K562 (cell line): ENCODE measurements at regions not wholly inside any gene's neighbourhood (a gene's known extent, or its start where the extent isn't known, plus 50 kb on each side); places are given as distances from the start of the nearest gene placed in this dataset.
A peak's percentile ranks its signal among the peaks of the same experiment; 100 is the strongest.

Experiments
- ATAC-seq: fragments of 200-7000 bp; cut with Tn5 transposase; 3 replicates; pipeline ENCODE4 v1.9.1; 2020; ENCODE audit warnings: moderate library complexity
- BruUV-seq: library from RNA; stranded (reverse); fragments of 400-500 nt; replicated peaks from 2 replicates; lab custom pipeline; 2021; lab: Mats Ljungman, UMichigan
- CTCF ChIA-PET: fragments of 300-600 bp; formaldehyde crosslinking; extraction: SDS; loops from one replicate; lab custom pipeline; 2021; ENCODE audit warnings: low intra/inter-chr PET ratio; lab: Yijun Ruan, JAX
- POLR2A ChIA-PET: fragments of 300-600, 350-650 bp; sonication (Branson Sonifier 250); formaldehyde crosslinking; extraction: SDS; loops from one replicate; lab custom pipeline; 2021; ENCODE audit warnings: antibody characterized with exemption, inconsistent platforms; lab: Yijun Ruan, JAX
- DNase-seq, 4 experiments: peaks; one replicate each; pipeline versions ENCODE4 v3.0.0 to v3.0.0-alpha.2; 2011 to 2018; ENCODE audit warnings: low spot score in 3 of 4, mixed read lengths in 3 of 4; ENCODE audit errors: extremely low read depth in 1 of 4
- FAIRE-seq: peaks from 2 replicates; lab custom pipeline; 2011; peaks lifted over from hg19 to GRCh38; lab: Jason Lieb, UNC
- H2AFZ ChIP-seq: 2 replicates; pipeline ENCODE4 v1.6.0; 2011; ENCODE audit warnings: low read depth, low read length, control low read depth, inconsistent platforms
- H3K27ac ChIP-seq: fragments of 200-600 bp; 3 replicates; pipeline ENCODE4 v1.8.0; 2011; ENCODE audit warnings: low read depth, mild to moderate bottlenecking, control low read depth, inconsistent platforms, low read length, moderate library complexity, mixed read lengths; ENCODE audit errors: extremely low read depth
- H3K27me3 ChIP-seq, 2 experiments: fragments of 300-600 bp in 1 of 2; 2 replicates in 1 of 2; 3 replicates in 1 of 2; pipeline versions ENCODE4 v1.6.0 to v1.8.0; 2011; ENCODE audit warnings: inconsistent platforms in 2 of 2, low read length in 2 of 2, mild to moderate bottlenecking in 1 of 2, mixed read lengths in 1 of 2, moderate library complexity in 1 of 2; ENCODE audit not compliant: control insufficient read depth in 2 of 2, insufficient read depth in 2 of 2
- H3K36me3 ChIP-seq: fragments of 300-600 bp; 3 replicates; pipeline ENCODE4 v1.8.0; 2011; ENCODE audit warnings: mild to moderate bottlenecking, low read length, inconsistent platforms; ENCODE audit not compliant: control insufficient read depth, insufficient read depth
- H3K4me1 ChIP-seq, 2 experiments: fragments of 200-600 bp in 1 of 2; replicated peaks in 1 of 2; 2 replicates in 1 of 2; 3 replicates in 1 of 2; pipeline versions ENCODE4 v1.5.1 to v1.8.0; 2011; ENCODE audit warnings: inconsistent platforms in 2 of 2, low read length in 2 of 2, mild to moderate bottlenecking in 1 of 2, mixed read lengths in 1 of 2, moderate library complexity in 1 of 2; ENCODE audit not compliant: control insufficient read depth in 2 of 2, insufficient read depth in 2 of 2
- H3K4me2 ChIP-seq: 2 replicates; pipeline ENCODE4 v1.6.1; 2011; ENCODE audit warnings: low read length, control low read depth, inconsistent platforms, mixed read lengths; ENCODE audit not compliant: insufficient read depth
- H3K4me3 ChIP-seq: fragments of 200-600 bp; sonication (generic), shearing (Covaris generic); 2 replicates; pipeline ENCODE4 v1.5.1; 2016; ENCODE audit warnings: control low read depth, inconsistent platforms
- H3K79me2 ChIP-seq: fragments of 200-600 bp; 3 replicates; pipeline ENCODE4 v1.8.0; 2011; ENCODE audit warnings: low read length, inconsistent platforms; ENCODE audit not compliant: control insufficient read depth, insufficient read depth
- H3K9ac ChIP-seq, 2 experiments: 2 replicates each; pipeline versions ENCODE4 v1.6.0 to v1.6.1; 2011; ENCODE audit warnings: low read depth in 2 of 2, low read length in 2 of 2, control low read depth in 1 of 2, inconsistent platforms in 1 of 2, mild to moderate bottlenecking in 1 of 2, mixed read lengths in 1 of 2; ENCODE audit not compliant: insufficient read depth in 1 of 2
- H3K9me1 ChIP-seq: one replicate; pipeline ENCODE4 v1.6.0; 2011; ENCODE audit warnings: inconsistent platforms, mild to moderate bottlenecking, low read length, moderate library complexity; ENCODE audit not compliant: control insufficient read depth, insufficient read depth
- H3K9me3 ChIP-seq: replicated peaks from 2 replicates; pipeline ENCODE4 v1.5.1; 2011; ENCODE audit warnings: low read depth, low read length, inconsistent platforms; ENCODE audit not compliant: control insufficient read depth, insufficient read depth
- H4K20me1 ChIP-seq: replicated peaks from 2 replicates; pipeline ENCODE4 v1.6.1; 2011; ENCODE audit warnings: low read length, inconsistent platforms, mixed read lengths; ENCODE audit not compliant: control insufficient read depth, insufficient read depth
- ELF1 ChIP-seq: fragments of 200-800 bp; sonication (Bioruptor generic); IDR thresholded peaks from 2 replicates; pipeline ENCODE4 v1.6.1; 2016; ENCODE audit warnings: missing genetic modification characterization, missing compliant biosample characterization
- ELF4 ChIP-seq: fragments of 450-650 bp; formaldehyde crosslinking; IDR thresholded peaks from 2 replicates; pipeline ENCODE4 v1.4.0; 2022; ENCODE audit warnings: missing genetic modification characterization
- HCFC1 ChIP-seq: IDR thresholded peaks from 2 replicates; pipeline ENCODE4 v1.6.1; 2012; ENCODE audit warnings: low read depth, low read length, improper control_type of control experiment
- JUNB ChIP-seq: fragments of 450-650 bp; formaldehyde crosslinking; conservative IDR thresholded peaks from 2 replicates; pipeline ENCODE4 v1.4.0; 2020; ENCODE audit warnings: mild to moderate bottlenecking
- KAT2B ChIP-seq: IDR thresholded peaks from one replicate; pipeline ENCODE4 v1.6.1; 2012; ENCODE audit warnings: low read depth, mild to moderate bottlenecking, control low read depth, inconsistent platforms, low read length, moderate library complexity
- NCOR1 ChIP-seq: fragments of 450-650 bp; IDR thresholded peaks from 2 replicates; pipeline ENCODE4 v1.6.1; 2016; ENCODE audit warnings: mild to moderate bottlenecking, moderate library complexity
- NFXL1 ChIP-seq: fragments of 450-650 bp; formaldehyde crosslinking; IDR thresholded peaks from 2 replicates; pipeline ENCODE4 v1.4.0; 2021; ENCODE audit warnings: mild to moderate bottlenecking
- SMAD3 ChIP-seq: fragments of 450-650 bp; formaldehyde crosslinking; conservative IDR thresholded peaks from 2 replicates; pipeline ENCODE4 v1.4.0; 2020; ENCODE audit warnings: mild to moderate bottlenecking
- SMARCA5 ChIP-seq: fragments of 450-650 bp; IDR thresholded peaks from 2 replicates; pipeline ENCODE4 v1.6.1; 2016
- SOX6 ChIP-seq: fragments of 450-650 bp; IDR thresholded peaks from 2 replicates; pipeline ENCODE4 v1.6.1; 2014; ENCODE audit warnings: mild to moderate bottlenecking
- SRSF9 ChIP-seq: fragments of 200-400 bp; formaldehyde crosslinking; IDR thresholded peaks from 2 replicates; pipeline ENCODE4 v1.6.1; 2017; ENCODE audit warnings: low read depth, low read length, borderline replicate concordance
- TCF7 ChIP-seq: sonication (generic); IDR thresholded peaks from 2 replicates; pipeline ENCODE4 v1.6.1; 2016; ENCODE audit warnings: antibody characterized with exemption, borderline replicate concordance
- WHSC1 ChIP-seq: IDR thresholded peaks from one replicate; pipeline ENCODE4 v1.6.1; 2012; ENCODE audit warnings: low read length, control low read depth, inconsistent platforms
- ZC3H4 ChIP-seq: sonication (generic); formaldehyde crosslinking; IDR thresholded peaks from 2 replicates; pipeline ENCODE4 v1.9.0; 2021; ENCODE audit warnings: missing genetic modification reagents, borderline replicate concordance
- ZNF408 ChIP-seq: fragments of 250-450 bp; sonication (Bioruptor Pico); IDR thresholded peaks from 2 replicates; pipeline ENCODE4 v1.4.0; 2020; ENCODE audit warnings: low read depth, mild to moderate bottlenecking, moderate library complexity
- in situ Hi-C: fragments of 300-500 bp; cut with MboI; formaldehyde crosslinking; loops from 4 replicates; pipeline ENCODE4 v1.15.0; 2018; ENCODE audit warnings: inconsistent platforms, mixed read lengths
- intact Hi-C: fragments of 100-400 bp; cut with micrococcal nuclease; formaldehyde crosslinking; loops from 2 replicates; pipeline ENCODE4 v1.14.2; 2022
- TF ChIP-seq, protein P1 (sequence below), 3 experiments: fragments of 200-800 bp in 1 of 3; sonication (Bioruptor generic) in 1 of 3; sonication (generic) in 1 of 3; formaldehyde crosslinking in 1 of 3; IDR thresholded peaks; 2 replicates each; pipeline versions ENCODE4 v1.6.1 to v1.8.0; 2016 to 2022; ENCODE audit warnings: mild to moderate bottlenecking in 2 of 3, missing compliant biosample characterization in 2 of 3, missing genetic modification characterization in 2 of 3, missing genetic modification reagents in 1 of 3
- TF ChIP-seq, protein P2 (sequence below): sonication (generic); formaldehyde crosslinking; IDR thresholded peaks from 2 replicates; pipeline ENCODE4 v1.8.0; 2022; ENCODE audit warnings: mild to moderate bottlenecking, missing genetic modification reagents, borderline replicate concordance
- TF ChIP-seq, protein P3 (sequence below): fragments of 250-450 bp; sonication (Bioruptor Pico); IDR thresholded peaks from 2 replicates; pipeline ENCODE4 v1.8.0; 2022; ENCODE audit warnings: moderate library complexity, mild to moderate bottlenecking, inconsistent platforms

DNA sequence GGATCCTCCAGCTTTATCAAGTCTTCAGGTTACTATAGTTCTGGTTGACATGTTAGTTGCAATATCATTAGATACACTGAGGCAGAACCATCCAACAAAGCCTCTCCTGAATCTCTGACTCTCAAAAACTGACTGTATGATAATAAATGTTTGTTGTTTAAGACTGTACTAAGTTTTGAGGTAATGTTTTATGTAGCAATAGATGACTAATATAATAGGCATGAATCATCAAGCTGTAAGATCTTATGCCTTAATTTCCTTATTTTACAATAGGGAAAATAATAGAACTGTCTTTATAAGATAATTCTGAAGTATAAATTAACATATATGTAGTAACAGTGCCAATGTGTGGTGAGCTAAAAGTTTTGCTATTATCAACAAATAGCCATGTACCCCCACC lies 88.9 kb upstream of the TBC1D5 start:
- ATAC-seq (no peak), FAIRE-seq (peak; percentile 42), DNase-seq (no peak)
- POLR2A ChIA-PET: interaction anchor here (0.7 kb wide), 1 partner anchor 10 kb away, joined by 3 read pairs; no protein-coding TSS in a partner anchor
- H4K20me1 ChIP-seq: no peaks in the 10 kb centered on the region
- peaks cover 0 to 9% of the 10 kb centered on the region in 2 experiments; a peak in 2 of 5 replicates for H3K27me3 ChIP-seq
- no peak overlapping the region for H2AFZ ChIP-seq
- no peak overlapping the region for H3K27ac ChIP-seq
- CTCF ChIA-PET: no interaction called here
- H3K36me3 ChIP-seq: no peaks in the 10 kb centered on the region
- no peaks in the 10 kb centered on the region for H3K9me1 ChIP-seq
- no peak overlapping the region for H3K9ac ChIP-seq
- in situ Hi-C loops: loop anchor here (25.0 kb wide), 1 partner anchor 194 kb away; no protein-coding TSS in a partner anchor
- no peak for TF ChIP-seq SMAD3 (CRISPR knock-in tag)
- TF ChIP-seq SOX6: no peak
- no peak for TF ChIP-seq ELF4 (CRISPR knock-in tag)
- TF ChIP-seq JUNB (CRISPR knock-in tag): no peak
- TF ChIP-seq SMARCA5: no peak
- TF ChIP-seq ELF1 (tag): no peak
- no peak for TF ChIP-seq ZC3H4
- no peak for TF ChIP-seq NCOR1
- TF ChIP-seq, protein P1, sequence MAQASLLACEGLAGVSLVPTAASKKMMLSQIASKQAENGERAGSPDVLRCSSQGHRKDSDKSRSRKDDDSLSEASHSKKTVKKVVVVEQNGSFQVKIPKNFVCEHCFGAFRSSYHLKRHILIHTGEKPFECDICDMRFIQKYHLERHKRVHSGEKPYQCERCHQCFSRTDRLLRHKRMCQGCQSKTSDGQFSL (CRISPR knock-in tag; IDR thresholded peaks at IDR 0.05): no peak
- TF ChIP-seq, protein P1 (tag; IDR thresholded peaks at IDR 0.05): no peak
- TF ChIP-seq, protein P2, sequence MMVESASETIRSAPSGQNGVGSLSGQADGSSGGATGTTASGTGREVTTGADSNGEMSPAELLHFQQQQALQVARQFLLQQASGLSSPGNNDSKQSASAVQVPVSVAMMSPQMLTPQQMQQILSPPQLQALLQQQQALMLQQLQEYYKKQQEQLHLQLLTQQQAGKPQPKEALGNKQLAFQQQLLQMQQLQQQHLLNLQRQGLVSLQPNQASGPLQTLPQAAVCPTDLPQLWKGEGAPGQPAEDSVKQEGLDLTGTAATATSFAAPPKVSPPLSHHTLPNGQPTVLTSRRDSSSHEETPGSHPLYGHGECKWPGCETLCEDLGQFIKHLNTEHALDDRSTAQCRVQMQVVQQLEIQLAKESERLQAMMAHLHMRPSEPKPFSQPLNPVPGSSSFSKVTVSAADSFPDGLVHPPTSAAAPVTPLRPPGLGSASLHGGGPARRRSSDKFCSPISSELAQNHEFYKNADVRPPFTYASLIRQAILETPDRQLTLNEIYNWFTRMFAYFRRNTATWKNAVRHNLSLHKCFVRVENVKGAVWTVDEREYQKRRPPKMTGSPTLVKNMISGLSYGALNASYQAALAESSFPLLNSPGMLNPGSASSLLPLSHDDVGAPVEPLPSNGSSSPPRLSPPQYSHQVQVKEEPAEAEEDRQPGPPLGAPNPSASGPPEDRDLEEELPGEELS: no peak
- no peak for TF ChIP-seq SRSF9
- TF ChIP-seq, protein P3, sequence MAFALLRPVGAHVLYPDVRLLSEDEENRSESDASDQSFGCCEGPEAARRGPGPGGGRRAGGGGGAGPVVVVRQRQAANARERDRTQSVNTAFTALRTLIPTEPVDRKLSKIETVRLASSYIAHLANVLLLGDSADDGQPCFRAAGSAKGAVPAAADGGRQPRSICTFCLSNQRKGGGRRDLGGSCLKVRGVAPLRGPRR: no peak
- TF ChIP-seq WHSC1: no peak
- TF ChIP-seq NFXL1 (CRISPR knock-in tag): no peak
- no peak for TF ChIP-seq ZNF408
- no peak for TF ChIP-seq KAT2B
- no peak for TF ChIP-seq HCFC1
- TF ChIP-seq TCF7: no peak
- intact Hi-C loops: no loop called here
- H3K9me3 ChIP-seq: no peaks in the 10 kb centered on the region
- BruUV-seq: no TSS peak
- H3K79me2 ChIP-seq: no peaks in the 10 kb centered on the region
- H3K4me2 ChIP-seq: no peak overlapping the region
- H3K4me3 ChIP-seq: no peak overlapping the region
- no peaks in the 10 kb centered on the region for H3K4me1 ChIP-seq
